CD4-positive, alpha-beta T cell treated with Interleukin-10 for 1 hour (primary cell): ENCODE measurements at regions not wholly inside any gene's neighbourhood (a gene's known extent, or its start where the extent isn't known, plus 50 kb on each side); places are given as distances from the start of the nearest gene placed in this dataset.
"Not testable (repeated sequence)": the region's sequence is repeated elsewhere in the genome, so short reads cannot be mapped to it uniquely, and the experiment has no call there.

Source experiments
- DNase-seq: peaks from one replicate; pipeline ENCODE4 v3.0.0-alpha.2; 2020

DNA sequence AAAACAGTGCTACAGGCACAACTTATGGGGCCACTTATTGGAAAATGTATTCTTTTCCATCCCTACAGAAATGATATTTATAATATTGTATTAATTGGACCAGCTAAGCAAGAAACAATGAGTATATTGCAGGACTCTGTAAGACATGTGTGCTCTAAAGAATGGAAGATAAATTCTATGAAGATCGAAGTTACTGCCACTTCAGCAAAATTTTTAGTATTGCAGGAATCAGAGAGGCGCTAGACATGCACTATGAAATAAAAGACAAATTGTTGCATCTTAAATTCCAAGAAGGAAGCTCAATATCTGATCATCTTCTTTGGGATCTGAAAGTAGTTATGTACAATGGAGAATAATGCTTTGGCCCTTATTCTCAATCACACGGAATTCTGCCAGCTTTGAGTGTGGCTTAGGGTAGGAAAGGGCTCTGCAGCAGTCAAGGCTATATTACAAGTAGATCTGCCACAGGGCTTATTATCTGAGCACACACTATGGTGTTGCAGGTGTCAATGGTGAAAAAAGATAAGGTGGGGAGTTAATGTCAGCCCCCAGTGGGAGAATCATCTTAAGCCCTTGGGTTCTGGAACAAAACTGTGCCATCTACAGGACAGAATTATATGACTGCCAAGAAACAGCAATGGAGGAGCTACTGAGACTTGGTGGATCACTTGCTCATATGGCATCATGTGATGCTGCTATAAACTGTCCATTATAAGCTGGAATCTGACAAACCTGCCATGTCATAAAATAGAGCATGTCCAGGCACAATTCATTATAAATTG, 334.0 kb upstream of the NDST3 start:
- DNase-seq, result no peak

- no peak for DNase-seq
Observed at GRCh38 chr4:117702353-117702752, 331.9 kb upstream of the NDST3 start.

GRCh38 chr4:117704721-117705120, 329.6 kb upstream of the NDST3 start:
- no peak for DNase-seq

GRCh38 chr4:117740736-117741135, 293.6 kb upstream of the NDST3 start:
- DNase-seq, result no peak

- DNase-seq, result not testable (repeated sequence)
Observed at GRCh38 chr4:117745379-117745778, 288.9 kb upstream of the NDST3 start.

- DNase-seq, result no peak
Observed at GRCh38 chr4:117755438-117755837, 278.8 kb upstream of the NDST3 start.

DNA sequence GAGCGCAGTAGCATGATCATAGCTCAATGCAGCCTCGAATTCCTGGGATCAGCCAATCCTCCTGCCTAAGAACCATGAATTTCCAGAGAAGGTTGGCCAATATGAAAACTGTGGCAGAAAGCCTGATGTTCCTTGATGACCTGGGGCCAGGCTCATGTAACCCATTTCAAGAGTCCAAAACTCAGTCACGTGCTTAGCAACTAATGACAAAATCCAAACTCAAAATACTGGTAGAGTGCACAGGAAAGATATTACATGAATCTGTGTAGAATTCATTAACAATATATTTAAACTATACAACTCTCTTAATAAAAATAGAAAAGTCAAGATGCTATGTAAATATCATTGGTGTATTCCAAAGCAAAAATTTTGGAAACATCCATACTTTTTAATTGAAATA, 265.7 kb upstream of the NDST3 start:
- DNase-seq, result no peak

DNA sequence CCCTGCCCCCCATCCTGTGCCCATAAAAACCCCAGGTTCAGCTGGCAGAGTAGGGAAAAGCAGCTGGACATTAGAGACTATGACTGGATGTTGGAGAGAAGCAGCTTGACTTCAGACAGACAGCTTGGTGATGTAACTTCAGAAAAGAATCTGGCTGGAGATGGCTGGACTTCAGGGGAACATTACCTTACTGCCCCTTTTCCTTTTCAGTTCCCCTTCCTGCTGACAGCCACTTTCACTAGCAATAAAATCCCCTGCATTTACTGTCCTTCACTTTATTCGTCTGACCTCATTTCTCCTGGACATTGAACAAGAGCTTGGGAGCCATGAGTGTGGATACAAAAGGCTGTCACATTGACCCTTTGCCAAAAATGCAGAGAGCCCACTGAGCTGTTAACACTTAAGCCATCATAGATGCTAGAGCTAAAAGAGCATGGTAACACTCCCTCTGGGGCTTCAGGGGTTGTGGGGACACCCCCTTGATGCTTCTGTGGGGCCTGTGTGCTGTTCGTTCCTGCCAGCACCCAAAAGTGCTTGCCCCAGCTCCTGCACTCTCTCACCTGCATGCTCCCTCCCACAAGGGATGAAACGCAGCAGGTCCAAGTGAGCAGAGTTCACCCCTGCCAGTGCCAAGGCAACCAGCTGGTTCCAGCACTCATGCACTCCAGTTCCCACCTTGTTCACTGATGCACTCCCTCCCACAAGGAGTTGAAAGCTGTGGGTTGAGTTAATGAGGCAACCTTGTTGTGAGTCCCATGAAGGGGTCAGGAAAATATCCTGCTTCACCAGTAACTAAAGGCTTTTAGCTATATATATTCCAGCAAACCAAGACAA, 263.8 kb upstream of the NDST3 start:
- no peak for DNase-seq

DNA sequence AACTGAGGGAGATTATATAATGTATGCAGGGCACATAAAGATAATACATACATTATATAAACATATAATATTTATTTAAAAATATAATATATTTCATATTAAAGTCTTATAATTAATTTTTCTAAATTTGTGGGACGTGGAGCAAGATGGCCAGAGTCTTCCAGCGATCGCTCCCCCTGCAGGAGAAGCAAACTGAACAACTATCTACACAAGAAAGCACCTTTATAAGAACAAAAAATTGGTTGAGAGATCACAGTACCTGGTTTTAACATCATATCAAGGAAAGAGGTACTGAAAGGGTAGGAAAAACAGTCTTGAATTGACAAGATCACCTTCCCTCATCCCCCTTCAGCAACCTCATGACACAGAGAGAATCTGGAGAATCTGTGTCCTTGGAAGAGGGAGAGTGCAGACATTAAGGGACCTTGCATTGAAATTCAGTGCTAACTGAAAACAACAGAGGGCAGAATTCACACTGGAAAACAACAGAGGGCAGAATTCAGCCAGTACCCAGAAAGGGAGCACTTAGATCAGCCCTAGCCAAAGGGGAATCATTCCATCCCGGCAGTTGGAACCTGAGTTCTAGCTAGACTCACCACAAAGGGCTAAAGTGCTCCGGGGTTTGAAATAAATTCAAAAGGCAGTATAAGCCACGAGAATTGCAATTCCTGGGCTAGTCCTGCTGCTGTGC, 262.5 kb upstream of the NDST3 start:
- DNase-seq, result no peak

DNA sequence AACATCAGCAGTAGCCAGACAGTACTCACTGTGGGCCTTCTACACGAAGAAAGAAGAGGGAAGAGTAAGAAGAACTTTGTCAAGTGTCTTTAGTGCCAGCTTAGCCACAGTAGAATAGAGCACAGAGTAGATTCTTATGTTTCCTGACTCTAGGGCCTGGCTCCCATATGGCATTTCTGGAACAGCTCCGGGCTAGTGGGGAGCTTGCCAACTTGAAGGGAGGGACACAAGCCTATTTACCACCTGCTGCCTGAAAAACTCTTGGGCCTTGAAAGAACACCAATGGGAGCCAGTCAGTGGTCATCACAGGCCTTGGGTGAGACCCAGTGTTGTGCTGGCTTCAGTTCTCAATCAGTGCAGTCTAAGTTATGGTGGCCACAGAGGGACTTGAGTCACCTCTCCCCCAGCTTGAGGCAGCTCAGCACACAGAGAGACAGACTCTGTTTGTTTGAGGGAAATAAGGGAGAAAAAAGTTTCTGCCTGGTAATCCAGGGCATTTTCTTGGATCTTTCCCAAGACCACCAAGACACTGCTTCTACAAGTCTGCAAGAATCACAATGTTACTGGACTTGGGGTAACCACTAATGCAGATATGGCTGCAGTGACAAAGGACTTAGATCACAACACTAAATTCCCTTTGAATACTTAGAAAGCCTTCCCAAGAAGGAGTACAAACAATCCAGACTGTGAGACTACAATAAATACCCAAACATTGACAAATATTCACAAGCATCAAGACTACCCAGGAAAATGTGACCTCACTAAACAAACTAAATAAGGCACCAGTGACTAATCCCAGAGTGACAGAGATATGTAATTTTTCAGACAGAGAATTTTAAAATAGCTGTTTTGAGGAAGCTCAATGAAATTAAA, 261.0 kb upstream of the NDST3 start:
- DNase-seq, result no peak

DNA sequence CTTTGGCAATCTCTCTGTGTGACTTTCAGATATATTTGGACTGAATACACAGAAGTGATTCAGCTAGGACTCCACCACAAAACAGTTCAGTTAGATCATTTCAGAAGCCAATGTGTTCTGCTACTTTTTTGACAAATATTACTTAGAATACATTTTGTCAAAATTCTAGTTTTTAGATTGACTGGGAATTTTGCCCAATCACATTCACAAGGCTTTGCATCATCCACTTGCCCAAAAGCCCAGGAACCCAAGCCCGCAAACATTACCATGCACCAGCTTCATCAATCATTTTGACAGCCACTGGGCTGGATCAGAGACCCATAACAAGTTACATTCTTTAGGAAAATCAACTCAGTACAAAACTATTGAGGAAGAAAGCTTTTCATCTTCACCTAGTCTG, 256.6 kb upstream of the NDST3 start:
- DNase-seq, result no peak

DNA sequence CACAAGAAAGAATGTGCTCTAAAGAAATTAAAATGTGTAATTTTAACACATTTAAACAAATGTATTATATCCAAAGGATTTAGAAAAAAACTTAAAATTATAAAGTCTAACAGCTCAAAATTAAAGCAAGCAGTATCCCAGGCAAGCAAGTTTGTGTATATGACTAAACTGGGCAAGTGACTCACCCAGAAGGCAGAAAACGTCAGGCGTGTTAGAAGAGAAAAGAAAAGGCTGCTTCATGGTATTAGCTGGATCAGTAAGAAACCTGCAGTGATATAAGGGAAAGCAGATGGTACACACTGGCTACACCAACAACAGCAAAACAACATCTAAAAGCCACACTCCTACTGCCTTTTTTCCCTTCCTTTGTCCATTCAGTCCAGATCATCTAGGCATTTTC, 250.6 kb upstream of the NDST3 start:
- no peak for DNase-seq

DNA sequence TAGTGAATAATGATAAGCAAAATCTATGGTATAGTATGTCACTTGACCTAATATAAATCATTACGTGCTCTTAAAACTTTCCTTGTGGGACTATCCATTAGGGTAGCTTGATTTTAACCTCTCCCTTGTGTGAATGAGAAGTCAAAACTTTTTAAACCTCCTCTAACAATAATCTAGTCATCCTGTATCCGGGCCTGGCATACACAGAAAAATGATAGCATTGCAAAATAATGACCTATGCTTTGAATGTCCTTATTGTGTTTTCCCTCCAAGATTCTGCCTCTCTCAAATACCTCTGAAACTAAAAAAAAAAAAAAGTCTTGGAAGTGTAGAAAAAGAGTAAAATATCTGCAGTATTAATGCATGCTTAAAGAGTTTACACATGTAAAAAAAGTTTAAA, 250.0 kb upstream of the NDST3 start:
- no peak for DNase-seq

GRCh38 chr4:117786566-117786965, 247.7 kb upstream of the NDST3 start:
- DNase-seq, result no peak

DNA sequence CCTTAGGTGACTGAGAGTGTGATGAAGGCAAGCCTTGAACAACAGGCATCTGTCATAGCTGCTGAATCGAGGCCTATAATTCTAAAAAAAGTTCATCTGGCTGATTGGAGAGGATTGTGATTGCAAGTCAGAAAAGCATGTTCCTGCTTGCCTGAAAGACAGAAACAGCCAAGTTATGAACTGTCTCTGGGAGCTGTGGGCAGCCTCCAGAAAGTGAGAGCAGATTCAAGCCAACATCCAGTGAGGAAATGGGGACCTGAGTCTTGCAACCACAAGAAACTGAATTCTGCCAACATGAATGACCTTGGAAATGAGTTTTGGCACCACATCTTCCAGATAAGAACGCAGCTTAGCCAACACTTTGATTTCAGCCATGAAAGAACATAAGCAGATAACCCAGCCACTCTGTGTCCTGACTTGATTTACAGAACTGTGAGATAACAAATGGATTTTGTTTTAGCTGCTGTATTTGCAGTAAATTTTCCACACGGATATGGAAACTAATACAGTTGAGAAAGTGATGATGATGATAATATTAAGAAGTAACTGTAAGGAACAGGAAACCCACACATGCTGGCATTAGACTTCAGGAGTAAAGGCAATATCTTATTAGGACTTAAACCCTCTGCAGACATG, 240.3 kb upstream of the NDST3 start:
- no peak for DNase-seq

DNA sequence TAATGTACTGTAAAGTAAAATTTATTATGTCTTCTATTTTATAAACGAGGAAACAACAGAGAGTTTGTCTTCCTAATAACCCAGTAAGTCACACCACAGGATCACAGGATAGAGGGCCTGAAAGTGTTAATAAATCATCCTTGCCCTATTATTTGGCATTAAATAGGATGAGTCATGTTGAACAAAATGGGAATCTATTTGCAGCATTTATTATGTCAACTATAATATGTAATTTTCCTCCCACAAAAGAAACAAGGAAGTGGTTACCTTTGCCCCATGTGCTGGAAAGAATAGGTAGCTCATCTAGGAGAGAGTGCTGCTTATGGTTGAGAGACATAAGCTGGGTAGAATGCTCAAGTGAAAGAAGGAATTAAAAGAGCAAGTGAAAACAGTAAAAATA, 237.6 kb upstream of the NDST3 start:
- no peak for DNase-seq

DNA sequence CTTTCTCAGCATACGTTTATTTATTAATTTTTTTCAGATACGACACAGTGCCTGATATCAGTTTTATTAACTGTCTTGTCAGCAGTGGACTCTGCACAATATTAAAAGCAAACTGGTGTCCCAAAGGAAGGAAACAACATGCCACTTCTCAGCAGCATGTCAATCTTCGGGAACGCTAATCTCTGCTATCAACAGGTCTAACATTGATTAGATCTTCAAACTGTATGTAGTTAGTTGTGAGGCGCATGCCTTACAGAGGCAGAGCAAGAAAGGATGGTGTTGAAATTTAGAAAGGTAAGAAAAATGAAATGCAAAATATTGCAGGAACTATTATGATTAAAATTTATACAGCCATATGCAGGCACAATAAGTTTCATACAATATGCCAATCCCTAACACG, 233.7 kb upstream of the NDST3 start:
- DNase-seq, result no peak

DNA sequence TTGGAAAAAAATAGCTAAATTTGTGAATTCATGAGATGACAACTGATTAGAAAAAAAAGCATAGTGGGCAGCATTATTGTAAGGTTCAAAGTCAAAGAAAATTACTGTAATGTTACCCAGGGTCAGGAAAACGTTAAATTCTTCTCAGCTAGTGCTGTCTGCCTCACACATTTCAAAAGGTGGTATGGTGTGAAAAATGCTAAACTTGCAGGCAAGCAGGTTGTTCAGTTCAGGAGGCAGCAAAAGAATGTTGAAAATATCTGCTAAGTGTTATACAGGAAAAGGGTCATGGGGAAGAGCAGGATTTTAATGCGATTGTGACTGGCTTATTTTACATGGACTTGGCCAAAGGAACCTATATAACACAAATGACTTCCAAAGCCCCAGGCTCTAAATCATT, 232.5 kb upstream of the NDST3 start:
- DNase-seq, result no peak

GRCh38 chr4:117811731-117812130, 222.6 kb upstream of the NDST3 start:
- DNase-seq, result no peak

DNA sequence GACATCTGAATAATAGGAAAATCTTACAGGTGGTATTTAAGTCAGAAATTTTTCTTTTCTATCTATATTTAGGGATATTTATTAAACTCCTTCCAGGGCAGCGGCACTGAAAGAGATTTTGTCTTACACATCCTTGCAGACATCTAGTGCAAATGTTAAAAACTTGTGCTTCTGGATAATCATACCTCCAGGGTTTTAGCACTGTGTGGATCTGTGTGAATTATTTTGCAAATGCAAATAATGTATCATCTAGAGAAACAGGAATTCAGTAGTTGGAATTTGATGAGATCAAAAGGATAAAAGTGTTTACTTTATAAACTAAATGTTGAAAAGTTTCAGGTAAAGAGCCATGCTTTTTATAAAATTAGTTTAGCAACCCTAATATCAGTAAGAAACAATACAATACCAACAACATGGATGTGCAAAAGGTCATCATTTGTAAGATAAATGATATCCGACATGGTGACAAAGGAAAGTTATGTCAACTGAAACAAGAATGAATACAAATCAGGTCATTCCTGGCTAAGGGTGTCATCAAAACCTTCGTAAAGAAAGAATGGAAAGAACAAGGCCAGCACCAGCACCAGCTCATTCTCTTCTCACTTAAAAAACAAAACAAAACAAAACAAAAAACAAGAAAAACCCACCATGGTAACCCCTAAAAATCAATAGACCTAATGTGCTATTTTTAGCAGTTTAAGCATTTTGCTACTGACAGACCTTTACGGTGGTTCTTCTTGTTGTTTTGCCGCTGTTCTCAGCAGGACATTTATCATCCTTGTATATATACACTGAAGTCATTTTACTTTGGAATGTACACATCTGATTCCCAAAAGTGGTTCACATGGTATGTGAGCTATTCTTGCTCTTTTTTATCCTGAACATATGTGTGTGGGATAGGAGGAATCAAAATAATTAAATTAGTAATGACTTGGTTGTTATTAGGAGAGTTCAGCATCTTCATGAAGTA, 219.7 kb upstream of the NDST3 start:
- no peak for DNase-seq

DNA sequence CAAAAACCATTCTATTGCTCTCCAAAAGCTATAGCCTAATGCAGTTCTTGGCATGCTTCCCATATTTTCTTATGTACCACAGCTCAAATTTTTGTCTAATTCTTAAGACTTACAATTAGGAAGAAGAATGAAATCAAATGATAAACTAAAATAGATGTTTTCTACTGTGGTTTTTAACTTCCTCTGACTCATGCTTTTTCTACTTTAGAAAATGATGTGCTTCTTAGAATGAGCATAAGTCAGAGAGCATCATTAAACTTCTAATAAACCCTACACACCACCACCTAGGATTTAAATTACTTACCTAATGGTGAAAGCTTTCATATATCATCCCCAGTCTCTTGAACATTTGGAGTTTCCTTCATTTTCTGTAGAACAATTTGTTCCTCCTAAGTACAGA, 217.0 kb upstream of the NDST3 start:
- no peak for DNase-seq
